NOMO-1 (cell line): ENCODE measurements at regions not wholly inside any gene's neighbourhood (a gene's known extent, or its start where the extent isn't known, plus 50 kb on each side); places are given as distances from the start of the nearest gene placed in this dataset.
"Not testable (repeated sequence)": the region's sequence is repeated elsewhere in the genome, so short reads cannot be mapped to it uniquely, and the experiment has no call there.

Experiments
- DNase-seq, 2 experiments: peaks; one replicate each; lab custom pipeline; 2025; ENCODE audit not compliant: unreplicated experiment in 2 of 2; lab: John Stamatoyannopoulos, UW

DNA sequence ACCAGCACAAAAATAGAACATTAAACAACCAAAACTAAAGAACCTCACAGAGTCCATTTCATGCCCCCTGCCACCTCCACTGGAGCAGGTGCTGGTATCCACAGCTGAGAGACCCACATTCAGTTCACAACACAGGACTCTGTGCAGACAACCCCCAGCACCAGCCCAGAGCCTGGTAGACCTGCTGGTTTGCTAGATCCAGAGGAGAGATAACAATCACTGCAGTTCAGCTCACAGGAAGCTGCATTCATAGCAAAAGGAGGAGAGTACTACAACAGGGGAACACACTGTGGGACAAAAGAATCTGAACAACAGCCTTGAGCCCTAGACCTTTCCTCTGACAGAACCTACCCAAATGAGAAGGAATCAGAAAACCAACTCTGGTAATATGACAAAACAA is 326.7 kb downstream of the METTL4 start:
- DNase-seq, result no peak

DNA sequence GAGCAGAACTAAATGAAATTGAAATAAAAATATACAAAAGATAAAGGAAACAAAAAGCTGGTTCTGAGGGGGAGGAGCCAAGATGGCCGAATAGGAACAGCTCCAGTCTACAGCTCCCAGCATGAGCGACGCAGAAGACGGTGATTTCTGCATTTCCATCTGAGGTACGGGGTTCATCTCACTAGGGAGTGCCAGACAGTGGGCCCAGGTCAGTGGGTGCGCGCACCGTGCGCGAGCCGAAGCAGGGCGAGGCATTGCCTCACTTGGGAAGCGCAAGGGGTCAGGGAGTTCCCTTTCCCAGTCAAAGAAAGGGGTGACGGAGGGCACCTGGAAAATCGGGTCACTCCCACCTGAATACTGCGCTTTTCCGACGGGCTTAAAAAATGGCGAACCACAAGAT is 324.2 kb downstream of the METTL4 start:
- not testable (repeated sequence) for DNase-seq

DNA sequence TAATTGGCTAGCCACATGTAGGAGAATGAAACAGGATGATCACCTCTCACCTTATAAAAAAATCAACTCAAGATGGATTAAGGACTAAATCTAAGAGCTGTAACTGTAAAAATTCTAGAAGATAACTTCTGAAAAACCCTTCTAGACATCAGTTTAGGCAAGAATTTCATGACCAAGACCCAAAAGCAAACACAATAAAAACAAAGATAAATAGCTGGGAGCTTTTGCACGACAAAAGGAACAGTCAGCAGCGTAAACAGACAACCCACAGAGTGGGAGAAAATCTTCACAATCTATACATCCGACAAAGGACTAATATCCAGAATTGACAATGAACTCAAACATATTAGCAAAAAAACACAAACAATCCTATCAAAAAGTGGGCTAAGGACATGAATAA is 316.3 kb downstream of the METTL4 start:
- DNase-seq, result no peak

DNA sequence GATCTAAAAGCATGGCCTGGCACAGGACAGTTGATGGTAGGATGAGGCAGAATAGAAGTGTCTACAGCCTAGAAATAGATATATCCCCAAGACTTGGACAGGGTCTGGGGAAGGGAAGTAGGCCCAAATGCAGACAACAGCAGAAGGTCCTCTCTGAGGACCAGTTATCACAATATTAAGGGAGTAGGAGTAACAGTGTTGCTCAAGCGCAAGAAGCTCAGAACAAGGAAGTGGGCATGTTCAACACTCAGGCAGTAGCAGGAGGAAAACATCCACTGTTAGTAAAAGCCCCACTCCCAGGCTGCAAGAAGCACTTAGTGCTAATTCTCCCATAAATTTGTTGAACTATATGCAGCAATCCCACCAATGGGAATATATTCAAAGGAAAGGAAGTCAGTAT is 314.7 kb downstream of the METTL4 start:
- DNase-seq, result no peak

DNA sequence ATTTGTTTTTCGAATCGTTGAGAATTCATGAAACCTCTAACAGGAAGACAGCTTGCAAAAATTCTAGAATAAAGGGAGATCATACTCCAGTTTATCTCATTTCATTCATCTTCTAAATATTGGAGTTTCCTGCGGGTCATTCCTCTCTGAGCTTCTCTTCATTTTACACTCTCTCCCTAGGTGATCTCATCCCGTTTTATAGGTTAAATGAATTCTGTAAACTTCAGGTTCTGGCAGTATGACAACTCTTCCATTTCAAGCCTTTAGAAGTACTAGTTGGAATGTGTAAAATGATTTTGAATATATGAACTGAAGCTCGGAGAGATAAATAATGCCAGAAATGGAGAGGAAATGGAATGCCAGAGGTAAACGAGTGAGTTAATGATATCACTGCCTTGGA is 312.4 kb downstream of the METTL4 start:
- DNase-seq, result no peak

DNA sequence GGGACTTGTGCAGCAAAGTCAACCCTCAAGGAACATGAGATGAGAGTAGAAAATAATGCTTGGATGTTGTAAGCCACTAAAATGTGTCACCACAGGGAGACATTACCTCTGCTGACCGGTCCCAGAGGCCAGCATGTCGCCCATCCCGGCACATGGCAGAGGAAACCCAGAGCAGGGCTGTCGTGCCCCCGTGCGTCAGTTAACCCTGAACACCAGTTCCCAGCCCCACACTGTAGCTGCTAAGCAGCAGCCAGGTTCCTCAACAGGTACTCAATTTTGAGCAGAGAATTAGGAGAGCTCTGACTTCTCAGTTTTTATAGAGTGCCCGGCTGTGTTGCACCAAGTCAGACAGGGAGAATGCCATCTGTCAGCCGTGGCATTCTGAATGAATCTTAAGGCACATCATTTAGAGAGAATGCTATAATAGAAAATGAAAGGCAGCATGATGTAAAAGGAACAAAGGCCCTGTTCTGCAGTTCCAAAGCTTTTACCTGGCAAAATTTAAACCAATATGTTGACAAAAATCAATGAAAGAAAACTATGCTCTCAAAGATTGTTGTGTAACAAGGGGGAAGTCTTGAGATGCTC is 307.9 kb downstream of the METTL4 start:
- no peak for DNase-seq

DNA sequence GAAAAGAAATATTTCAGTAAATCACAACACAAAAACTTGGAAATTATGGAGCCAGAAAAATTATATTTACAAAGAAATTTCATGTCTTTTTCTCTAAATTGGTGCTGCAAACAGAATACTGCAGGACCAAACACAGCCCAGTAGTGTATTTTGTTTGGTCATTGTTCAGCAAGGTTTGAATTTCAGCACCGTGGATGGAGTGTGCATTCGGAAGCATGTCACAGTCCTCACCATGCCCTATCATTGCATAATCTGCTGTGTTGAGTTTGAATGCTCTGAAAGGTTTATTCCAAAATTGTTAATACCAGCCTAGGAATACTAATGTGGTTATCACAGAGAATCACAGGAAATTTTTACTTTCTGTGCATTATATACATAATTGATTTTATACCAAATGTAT is 296.7 kb downstream of the METTL4 start:
- no peak for DNase-seq

DNA sequence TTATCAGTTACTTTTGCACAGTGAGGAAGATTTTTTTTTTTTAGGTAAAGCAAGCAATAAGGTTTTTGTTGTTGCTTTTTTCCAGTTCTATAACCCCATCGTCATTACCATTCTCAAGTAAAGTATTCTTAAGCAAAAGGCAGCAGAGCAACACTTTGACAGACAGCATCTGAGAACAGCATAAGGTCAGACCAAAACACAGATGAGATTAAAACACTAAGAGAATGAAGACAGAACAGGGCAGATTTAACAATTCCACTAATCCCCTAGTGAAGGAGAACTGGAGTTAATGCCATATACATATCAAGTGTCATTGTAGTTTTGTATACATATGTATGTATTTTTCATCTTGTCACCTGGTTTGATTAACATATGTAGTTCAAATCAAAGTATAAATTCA is 290.2 kb downstream of the METTL4 start:
- DNase-seq, result no peak

DNA sequence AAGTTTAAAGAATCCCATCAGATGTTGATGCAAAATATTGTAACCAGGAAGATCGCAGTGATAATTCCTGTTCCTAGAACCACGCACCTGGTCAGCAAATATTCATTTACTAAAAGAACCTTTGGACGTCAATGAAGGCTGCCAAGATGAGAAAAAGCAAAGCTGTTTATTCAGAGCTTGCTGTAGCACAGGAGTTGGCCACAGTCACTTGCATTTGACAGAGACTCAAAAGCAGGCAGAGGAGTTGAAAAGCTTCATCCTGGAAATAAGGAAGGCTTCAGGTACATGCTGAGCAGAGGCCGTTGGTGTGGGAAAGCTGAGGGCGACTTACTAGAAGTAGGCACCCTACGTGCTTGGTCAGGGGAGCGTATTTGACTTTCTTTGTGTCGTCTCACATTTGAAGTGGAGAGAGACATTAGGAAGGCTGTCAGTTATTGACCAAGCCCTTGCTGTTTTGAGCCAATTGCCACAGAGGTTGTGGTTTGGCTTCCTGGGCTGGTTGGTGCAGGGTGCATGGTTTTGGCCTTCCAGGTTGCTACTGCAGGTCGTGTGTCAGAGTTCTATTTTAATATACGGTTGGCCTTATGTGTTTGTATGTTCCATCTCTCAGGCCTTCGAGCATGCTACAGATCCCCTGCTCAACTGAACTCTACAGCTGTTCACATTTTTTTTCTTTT is 289.6 kb downstream of the METTL4 start:
- no peak for DNase-seq

DNA sequence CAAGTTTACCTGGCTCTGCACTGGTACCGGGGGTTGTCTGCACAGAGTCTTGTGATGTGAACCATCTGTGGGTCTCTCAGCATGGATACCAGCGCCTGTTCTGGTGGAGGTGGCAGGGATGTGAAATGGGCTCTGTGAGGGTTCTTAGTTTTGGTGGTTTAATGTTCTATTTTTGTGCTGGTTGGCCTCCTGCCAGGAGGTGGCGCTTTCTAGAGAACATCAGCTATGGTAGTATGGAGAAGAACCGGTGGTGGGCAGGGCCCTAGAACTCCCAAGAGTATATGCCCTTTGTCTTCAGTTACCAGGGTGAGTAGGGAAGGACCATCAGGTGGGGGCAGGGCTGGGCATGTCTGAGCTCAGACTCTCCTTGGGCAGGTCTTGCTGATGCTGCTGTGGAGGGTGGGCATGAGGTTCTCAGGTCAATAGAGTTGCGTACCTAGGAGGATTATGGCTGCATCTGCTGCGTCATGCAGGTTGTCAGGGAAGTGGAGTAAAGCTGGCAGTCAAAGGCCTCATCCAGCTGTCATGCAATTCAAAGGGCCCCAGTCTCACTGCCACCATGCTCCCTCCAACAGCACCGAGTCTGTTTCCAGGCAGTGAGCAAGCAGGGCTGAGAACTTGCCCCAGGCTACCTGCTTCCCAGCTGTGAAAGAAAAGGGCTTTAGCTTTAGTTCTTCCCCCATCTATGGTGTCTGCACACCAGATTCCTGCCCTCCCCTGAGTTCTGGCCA is 278.0 kb downstream of the METTL4 start:
- no peak for DNase-seq

DNA sequence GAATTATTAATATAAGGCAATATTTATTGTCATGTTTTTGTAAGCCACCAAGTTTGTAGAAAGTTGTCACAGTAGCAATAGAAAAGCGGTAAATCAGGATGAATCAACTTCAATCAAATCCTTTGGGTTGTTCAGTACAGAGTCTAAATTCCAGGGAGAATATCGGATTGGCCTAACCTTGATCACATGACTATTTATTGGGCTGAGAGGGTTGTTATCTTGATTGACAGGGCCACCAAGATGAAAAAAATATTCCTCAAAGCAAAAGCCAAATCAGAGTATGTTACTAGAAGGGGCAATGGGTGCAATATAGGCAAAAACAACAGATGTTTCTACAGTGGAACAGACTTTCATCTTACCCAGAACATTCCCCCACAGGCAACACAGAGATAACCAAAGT is 270.0 kb downstream of the METTL4 start:
- DNase-seq, result no peak

DNA sequence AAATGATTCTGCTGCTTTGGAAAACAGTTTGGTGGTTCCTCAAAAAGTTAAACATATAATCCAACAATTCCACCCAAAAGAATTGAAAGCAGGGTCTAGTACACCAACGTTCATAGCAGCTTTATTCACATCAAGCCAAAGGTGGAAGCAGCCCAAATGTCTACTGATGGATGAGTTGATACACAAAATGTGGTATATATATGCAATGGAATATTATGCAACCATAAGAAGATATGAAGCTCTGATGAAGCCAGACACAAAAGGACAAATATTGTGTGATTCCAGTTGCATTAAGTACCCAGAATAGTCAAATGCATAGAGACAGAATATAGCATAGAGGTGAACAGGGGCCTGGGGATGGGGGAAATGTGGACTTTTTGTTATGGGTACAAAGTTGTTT is 269.3 kb downstream of the METTL4 start:
- no peak for DNase-seq

DNA sequence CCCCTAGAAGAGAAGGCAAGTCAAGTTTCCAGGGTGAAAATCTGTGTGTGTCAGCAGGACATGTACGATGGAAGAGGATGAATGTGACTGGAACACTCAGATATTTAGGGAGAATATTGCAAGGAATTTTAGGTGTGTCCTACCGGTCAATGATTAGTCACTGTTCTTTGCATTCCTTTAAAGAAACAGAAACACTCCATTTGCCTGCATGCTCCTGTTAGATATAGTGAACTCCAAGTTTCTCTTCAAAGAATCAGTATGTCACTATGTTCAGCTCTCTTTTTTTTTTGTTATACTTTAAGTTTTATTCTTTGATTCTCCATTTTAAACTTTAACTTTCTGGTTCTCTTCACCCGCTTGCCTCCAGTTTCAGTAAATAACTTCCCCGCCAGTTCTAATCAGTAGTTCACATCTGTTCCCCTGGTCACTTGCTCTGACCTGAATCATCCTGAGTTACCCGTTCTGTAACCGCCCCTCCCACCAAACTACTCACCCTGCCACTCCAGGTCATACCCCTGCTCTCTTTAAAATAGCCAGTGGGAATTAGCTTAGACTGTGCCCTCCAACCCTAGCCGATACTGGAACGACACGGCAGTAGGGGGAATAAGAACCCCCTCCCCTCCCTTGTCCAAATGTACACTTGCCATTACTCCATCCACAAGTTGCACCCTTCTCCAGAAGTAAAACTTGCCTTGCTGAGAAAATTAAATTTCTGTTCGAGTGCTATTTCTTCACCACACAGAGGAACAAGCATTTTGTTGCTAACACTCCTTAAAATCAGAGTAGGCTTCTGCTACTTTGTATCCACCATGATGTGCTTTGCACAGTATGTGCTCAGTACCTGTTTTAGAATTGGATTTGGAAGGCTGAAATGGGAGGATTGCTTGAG is 268.4 kb downstream of the METTL4 start:
- no peak for DNase-seq

DNA sequence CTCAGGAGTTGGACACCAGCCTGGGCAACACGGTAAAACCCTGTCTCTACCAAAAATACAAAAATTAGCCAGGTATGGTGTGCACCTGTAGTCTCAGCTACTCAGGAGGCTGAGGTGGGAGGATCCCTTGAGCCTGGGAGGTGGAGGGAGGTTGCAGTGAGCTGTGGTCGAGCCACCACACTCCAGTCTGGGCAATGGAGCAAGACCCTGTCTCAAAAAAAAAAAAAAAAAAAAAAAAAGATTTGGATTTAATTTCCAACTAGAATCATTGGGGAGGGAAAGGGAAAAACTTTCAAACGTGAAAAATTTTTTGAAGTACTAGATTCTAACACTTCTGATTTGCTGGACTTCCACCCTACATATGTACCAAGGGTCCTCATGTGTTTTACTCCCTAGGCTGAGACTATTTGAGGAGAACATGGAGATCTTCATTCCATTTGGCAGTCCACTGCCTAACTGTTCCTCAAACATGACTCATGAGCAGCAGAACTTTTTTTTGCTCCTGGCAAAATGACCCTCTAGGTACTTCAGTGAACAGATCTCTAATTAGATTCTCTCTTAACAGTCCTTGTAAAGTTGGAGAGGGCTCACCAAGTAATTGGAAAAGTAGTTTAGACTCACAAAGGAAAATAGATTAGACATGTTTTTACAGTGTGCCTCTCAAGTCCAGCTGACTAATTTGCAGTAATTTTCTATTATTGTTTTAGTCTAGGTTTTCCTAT is 267.6 kb downstream of the METTL4 start:
- DNase-seq, result no peak

DNA sequence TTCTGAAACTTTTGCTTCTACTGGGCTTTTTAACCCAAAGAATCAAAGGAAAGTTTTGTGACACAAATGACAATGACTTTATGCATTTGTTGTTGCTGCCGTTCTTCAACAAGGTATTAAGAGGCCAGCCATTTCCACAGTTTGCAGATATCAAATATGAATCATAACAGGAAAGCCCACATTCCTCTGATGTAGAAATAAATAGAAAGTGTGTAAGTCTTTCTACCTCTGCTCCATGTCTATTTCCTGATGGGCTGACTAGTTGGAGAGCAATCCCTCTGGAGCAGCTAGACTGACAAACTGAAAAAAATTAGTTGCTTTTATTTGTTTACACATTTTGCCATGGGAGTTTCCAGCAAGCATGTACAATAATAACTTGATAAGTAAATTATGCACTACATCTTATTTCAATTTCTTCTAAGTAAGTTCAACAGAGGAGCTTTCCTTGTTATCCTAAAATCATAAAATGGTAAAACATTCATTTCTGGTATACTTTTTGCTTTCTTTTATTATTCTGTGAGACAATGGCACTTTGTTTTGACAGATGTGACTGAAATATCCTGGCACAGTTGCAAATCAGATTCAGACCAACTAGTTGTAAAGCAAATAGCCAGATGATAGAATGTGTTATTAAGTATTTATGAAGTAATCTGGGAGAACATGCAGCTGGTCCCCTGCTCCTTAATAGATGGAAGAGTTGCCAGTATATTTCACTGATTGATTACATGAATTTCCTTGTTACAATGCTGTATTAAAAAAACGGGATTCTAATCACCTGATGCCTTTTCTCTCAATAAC is 266.7 kb downstream of the METTL4 start:
- DNase-seq, result no peak

DNA sequence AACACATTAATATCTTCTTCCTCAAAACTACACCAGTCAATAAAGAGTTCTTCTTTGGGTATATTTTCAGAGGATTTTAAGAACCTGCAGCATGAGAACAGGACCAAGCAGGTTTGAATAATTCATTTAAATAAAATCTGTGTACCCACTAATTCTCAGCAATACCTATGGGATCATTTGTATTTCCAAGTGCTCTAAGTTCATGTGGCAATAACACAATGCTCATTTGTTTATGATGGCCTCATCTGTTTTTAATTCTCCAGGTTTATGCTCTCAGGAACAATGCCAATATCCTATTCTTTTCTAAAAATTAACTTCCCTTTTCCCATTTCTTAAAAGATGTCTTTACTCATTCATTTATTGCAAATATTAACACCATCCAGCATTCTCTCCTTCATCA is 264.7 kb downstream of the METTL4 start:
- no peak for DNase-seq

DNA sequence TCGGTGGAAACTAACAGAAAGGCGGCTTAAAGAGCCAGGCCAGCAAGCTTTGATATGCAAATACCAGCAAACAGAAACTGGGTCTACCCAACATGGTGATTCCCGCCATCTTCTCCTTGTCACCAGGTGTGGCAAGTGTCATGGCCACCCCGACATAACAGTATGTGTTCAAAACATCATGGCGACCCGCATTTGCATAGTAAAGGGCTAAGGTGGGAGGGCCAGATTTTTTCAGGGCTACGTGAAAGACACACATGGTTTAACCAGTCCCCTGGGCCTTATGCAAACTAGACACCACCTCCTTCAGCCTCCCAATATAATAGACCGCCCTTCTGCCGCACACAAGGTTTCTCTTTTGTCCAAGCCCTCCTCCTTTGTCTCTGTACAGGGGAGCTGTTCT is 260.4 kb downstream of the METTL4 start:
- no peak for DNase-seq

DNA sequence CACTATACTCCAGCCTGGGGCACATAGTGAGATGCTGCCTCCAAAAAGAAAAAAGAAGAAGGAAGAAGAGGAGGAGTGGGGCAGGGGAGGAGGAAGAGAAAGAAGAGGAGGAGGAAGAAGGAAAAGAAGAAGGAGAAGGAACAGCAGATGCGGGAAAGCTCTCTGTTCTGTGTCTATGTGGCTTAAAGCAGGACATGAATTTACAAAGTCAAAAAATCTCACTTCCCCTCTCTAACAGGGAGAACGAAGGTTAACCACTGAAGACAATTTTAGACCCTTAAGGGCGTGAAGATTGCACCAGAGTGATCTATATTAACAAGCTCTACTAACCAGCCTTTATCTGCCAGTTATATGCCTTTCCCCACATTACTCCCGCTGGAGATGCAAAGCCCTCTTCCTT is 258.9 kb downstream of the METTL4 start:
- peak; percentile 57 to 91 for DNase-seq

DNA sequence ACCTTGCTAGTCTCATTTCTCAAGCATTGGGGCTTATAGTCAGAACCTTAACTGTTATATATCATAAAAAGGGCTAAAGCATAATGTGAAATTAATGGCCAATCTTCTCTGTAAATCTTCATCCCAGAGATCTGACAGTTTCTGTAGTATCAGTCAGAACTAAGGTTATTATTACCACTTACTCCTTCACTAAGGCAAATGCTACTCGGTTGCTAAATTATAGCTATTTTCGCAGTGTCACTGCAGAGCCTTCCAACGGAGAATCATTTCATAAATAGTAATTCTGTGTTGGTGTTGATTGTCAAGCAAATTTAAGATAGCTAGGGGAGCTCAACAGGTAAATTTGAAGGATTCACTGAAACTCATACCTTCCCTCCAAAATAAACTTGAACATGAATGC is 258.0 kb downstream of the METTL4 start:
- DNase-seq, result no peak
